GM12878 (cell line): ENCODE measurements at regions not wholly inside any gene's neighbourhood (a gene's known extent, or its start where the extent isn't known, plus 50 kb on each side); places are given as distances from the start of the nearest gene placed in this dataset.
A peak's percentile ranks its signal among the peaks of the same experiment; 100 is the strongest.

Source experiments
- ATAC-seq: fragments of 200-7000 bp; cut with Tn5 transposase; 3 replicates; pipeline ENCODE4 v1.9.1; 2020; ENCODE audit warnings: mild to moderate bottlenecking, moderate library complexity
- BruUV-seq: library from RNA; stranded (reverse); fragments of 400-500 nt; replicated peaks from 2 replicates; lab custom pipeline; 2021; lab: Mats Ljungman, UMichigan
- CTCF ChIA-PET: fragments of 300-600 bp; sonication (Branson Sonifier 250); formaldehyde crosslinking; extraction: SDS; loops from one replicate; lab custom pipeline; 2021; ENCODE audit warnings: inconsistent platforms; lab: Yijun Ruan, JAX
- POLR2A ChIA-PET: fragments of 350-600 bp; formaldehyde crosslinking; extraction: SDS; loops from one replicate; lab custom pipeline; 2021; ENCODE audit warnings: inconsistent platforms; lab: Charles Lee
- RAD21 ChIA-PET: fragments of 300-600 bp; sonication (Branson Sonifier 250); formaldehyde crosslinking; loops from one replicate; lab custom pipeline; 2023; ENCODE audit warnings: antibody characterized with exemption; ENCODE audit not compliant: unreplicated experiment; lab: Charles Lee
- SMC1A ChIA-PET: fragments of 300-600 bp; sonication (Branson Sonifier 250); formaldehyde crosslinking; loops from one replicate; lab custom pipeline; 2023; ENCODE audit not compliant: unreplicated experiment, uncharacterized antibody; lab: Charles Lee
- DNase-seq: peaks from one replicate; pipeline ENCODE4 v3.0.0-alpha.2; 2011; ENCODE audit warnings: low read depth, low spot score
- FAIRE-seq: peaks from 3 replicates; lab custom pipeline; 2011; peaks lifted over from hg19 to GRCh38; lab: Jason Lieb, UNC
- H2AFZ ChIP-seq: 2 replicates; pipeline ENCODE4 v1.6.0; 2011; ENCODE audit warnings: low read depth, low read length, control low read depth; ENCODE audit not compliant: control insufficient read depth
- H3K27ac ChIP-seq: 2 replicates; pipeline ENCODE4 v1.5.1; 2011; ENCODE audit warnings: control low read depth; ENCODE audit not compliant: control insufficient read depth, insufficient read depth
- H3K27me3 ChIP-seq, 2 experiments: replicated peaks in 1 of 2; 2 replicates each; pipeline versions ENCODE4 v1.6.0 to v1.6.1; 2011; ENCODE audit warnings: low read length in 1 of 2; ENCODE audit not compliant: control insufficient read depth in 2 of 2, insufficient read depth in 2 of 2
- H3K36me3 ChIP-seq, 2 experiments: 2 replicates each; pipeline ENCODE4 v1.5.1; 2011; ENCODE audit warnings: low read length in 1 of 2; ENCODE audit not compliant: control insufficient read depth in 2 of 2, insufficient read depth in 2 of 2
- H3K4me1 ChIP-seq: 2 replicates; pipeline ENCODE4 v1.6.1; 2011; ENCODE audit warnings: mild to moderate bottlenecking, low read length, moderate library complexity, mixed read lengths; ENCODE audit not compliant: control insufficient read depth, insufficient read depth
- H3K4me2 ChIP-seq: 2 replicates; pipeline ENCODE4 v1.6.0; 2011; ENCODE audit warnings: control low read depth; ENCODE audit not compliant: control insufficient read depth, insufficient read depth
- H3K4me3 ChIP-seq: fragments of 200-600 bp; sonication (generic); 2 replicates; pipeline ENCODE4 v1.5.1; 2016
- H3K79me2 ChIP-seq: 2 replicates; pipeline ENCODE4 v1.6.0; 2011; ENCODE audit warnings: low read length; ENCODE audit not compliant: control insufficient read depth, insufficient read depth
- H3K9ac ChIP-seq: 2 replicates; pipeline ENCODE4 v1.8.0; 2011; ENCODE audit warnings: low read length, control low read depth, mixed read lengths; ENCODE audit not compliant: control insufficient read depth, insufficient read depth
- H3K9me3 ChIP-seq: replicated peaks from 3 replicates; pipeline ENCODE4 v1.5.1; 2011; ENCODE audit warnings: mild to moderate bottlenecking, low read length; ENCODE audit not compliant: control insufficient read depth, insufficient read depth
- H4K20me1 ChIP-seq: 2 replicates; pipeline ENCODE4 v1.6.0; 2011; ENCODE audit not compliant: control insufficient read depth, insufficient read depth
- BCL3 ChIP-seq: IDR thresholded peaks from 2 replicates; pipeline ENCODE4 v1.6.1; 2011; ENCODE audit warnings: borderline replicate concordance, low read depth, mild to moderate bottlenecking, moderate library complexity, low read length; ENCODE audit not compliant: insufficient read depth, poor library complexity, severe bottlenecking
- BHLHE40 ChIP-seq, 2 experiments: fragments of 450-650 bp in 1 of 2; IDR thresholded peaks; 2 replicates each; pipeline ENCODE4 v1.6.1; 2011 to 2017; ENCODE audit warnings: low read depth in 2 of 2, borderline replicate concordance in 1 of 2, improper control_type of control experiment in 1 of 2, low read length in 1 of 2, mild to moderate bottlenecking in 1 of 2
- CHD1 ChIP-seq: IDR thresholded peaks from 2 replicates; pipeline ENCODE4 v1.6.1; 2012; ENCODE audit warnings: low read depth, low read length, improper control_type of control experiment
- MAX ChIP-seq: IDR thresholded peaks from 2 replicates; pipeline ENCODE4 v1.6.1; 2012; ENCODE audit warnings: low read depth, low read length, improper control_type of control experiment
- NR2C2 ChIP-seq: IDR thresholded peaks from 2 replicates; pipeline ENCODE4 v1.6.1; 2011; ENCODE audit warnings: borderline replicate concordance, low read depth; ENCODE audit not compliant: control insufficient read depth, insufficient read length
- SMAD1 ChIP-seq: fragments of 450-650 bp; IDR thresholded peaks from 2 replicates; pipeline ENCODE4 v1.6.1; 2018; ENCODE audit warnings: mild to moderate bottlenecking, low read depth; ENCODE audit not compliant: partially characterized antibody
- WGBS: methylation state at CpG from one replicate; pipeline ENCODE4 v1.1.6; 2016; ENCODE audit warnings: low lambda C conversion rate; ENCODE audit not compliant: insufficient replicate concordance, insufficient coverage; ENCODE audit errors: missing lambda C conversion rate; 5-methylcytosine and 5-hydroxymethylcytosine counted together
- in situ Hi-C: fragments of 300-500 bp; cut with MboI; formaldehyde crosslinking; loops from 9 replicates; pipeline ENCODE4 v1.14.3; 2018; ENCODE audit warnings: mixed read lengths
- intact Hi-C: fragments of 100-400 bp; cut with micrococcal nuclease; formaldehyde crosslinking; loops from one replicate; pipeline ENCODE4 v1.14.2; 2022; ENCODE audit not compliant: unreplicated experiment

GRCh38 chr10:123494301-123494808 lies 171.8 kb upstream of the GPR26 start:
- Histone ChIP-seq H3K4me3 (no peak overlapping the region), H3K4me1 (no peaks in the 10 kb centered on the region), H3K79me2 (no peaks in the 10 kb centered on the region), H3K4me2 (no peak overlapping the region), H3K27ac (no peak overlapping the region), H2AFZ (no peak overlapping the region; the same call in 1 of the 2 replicates), H4K20me1 (no peaks in the 10 kb centered on the region), H3K27me3 (no peaks in the 10 kb centered on the region), H3K9me3 (no peaks in the 10 kb centered on the region), H3K9ac (no peak overlapping the region), H3K36me3 (no peaks in the 10 kb centered on the region)
- intact Hi-C loops (no loop called here), in situ Hi-C loops (no loop called here)
- DNase-seq, result no peak
- ChIA-PET RAD21 (no interaction called here), POLR2A (no interaction called here), CTCF (no interaction called here), SMC1A (no interaction called here)
- no peak for ATAC-seq
- WGBS, result 7% methylated on average over 5 of the region's 5 CpGs
- no TSS peak for BruUV-seq
- TF ChIP-seq NR2C2 (no peak), BHLHE40 (IDR thresholded peaks at IDR 0.05; ENCODE audit: borderline replicate concordance in 1 of 2, low read depth in 2 of 2, low read length in 1 of 2) (no peak), SMAD1 (no peak), CHD1 (no peak), MAX (no peak), BCL3 (peak; percentile 68)
- FAIRE-seq, result no peak
